Tibial nerve (tissue), 4 donors: ENCODE measurements at regions not wholly inside any gene's neighbourhood (a gene's known extent, or its start where the extent isn't known, plus 50 kb on each side); places are given as distances from the start of the nearest gene placed in this dataset.

ENCODE experiments used
- DNase-seq, 2 donors: peaks; one replicate each; pipeline ENCODE4 v3.0.0-alpha.2; 2019; ENCODE audit warnings: low spot score in 2 of 2
- H3K27ac ChIP-seq, 4 donors: fragments of 200-600 bp; sonication (generic) in 3 of 4; one replicate each; pipeline ENCODE4 v1.5.1; 2017 to 2019; ENCODE audit warnings: mild to moderate bottlenecking in 1 of 4
- H3K27me3 ChIP-seq, 2 donors: fragments of 200-600 bp; sonication (generic) in 1 of 2; one replicate each; pipeline versions ENCODE4 v1.5.1 to v1.6.0; 2017 to 2019
- H3K36me3 ChIP-seq, 3 donors: fragments of 200-600 bp; sonication (generic); one replicate each; pipeline ENCODE4 v1.5.1; 2018 to 2019
- H3K4me1 ChIP-seq, 4 donors: fragments of 200-600 bp; sonication (generic) in 3 of 4; one replicate each; pipeline ENCODE4 v1.5.1; 2017 to 2019
- H3K4me3 ChIP-seq, 4 donors: fragments of 200-600 bp; sonication (generic) in 3 of 4; one replicate each; pipeline ENCODE4 v1.5.1; 2017 to 2019; ENCODE audit warnings: mild to moderate bottlenecking in 1 of 4, moderate library complexity in 1 of 4
- H3K9me3 ChIP-seq, 4 donors: fragments of 200-600 bp; sonication (generic) in 3 of 4; one replicate each; pipeline ENCODE4 v1.5.1; 2017 to 2019
- EP300 ChIP-seq, 2 donors: sonication (generic); formaldehyde crosslinking; IDR thresholded peaks; one replicate each; pipeline ENCODE4 v1.6.1; 2017; ENCODE audit warnings: antibody characterized with exemption in 2 of 2, mild to moderate bottlenecking in 1 of 2
- POLR2A ChIP-seq, 2 donors: fragments of 450-650 bp; IDR thresholded peaks; one replicate each; pipeline ENCODE4 v1.6.1; 2017; ENCODE audit warnings: antibody characterized with exemption in 2 of 2, mild to moderate bottlenecking in 2 of 2, moderate library complexity in 2 of 2
- WGBS, 2 donors: methylation state at CpG; one replicate each; pipeline ENCODE4 v1.1.5; 2018; 5-methylcytosine and 5-hydroxymethylcytosine counted together
- TF ChIP-seq, protein P1 (sequence below), 5 experiments: fragments of 200-600 bp in 3 of 5; fragments of 450-650 bp in 2 of 5; sonication (generic) in 3 of 5; IDR thresholded peaks; one replicate each; pipeline ENCODE4 v1.5.1; 2016 to 2019; ENCODE audit warnings: antibody characterized with exemption in 5 of 5, mild to moderate bottlenecking in 3 of 5, moderate library complexity in 2 of 5

DNA sequence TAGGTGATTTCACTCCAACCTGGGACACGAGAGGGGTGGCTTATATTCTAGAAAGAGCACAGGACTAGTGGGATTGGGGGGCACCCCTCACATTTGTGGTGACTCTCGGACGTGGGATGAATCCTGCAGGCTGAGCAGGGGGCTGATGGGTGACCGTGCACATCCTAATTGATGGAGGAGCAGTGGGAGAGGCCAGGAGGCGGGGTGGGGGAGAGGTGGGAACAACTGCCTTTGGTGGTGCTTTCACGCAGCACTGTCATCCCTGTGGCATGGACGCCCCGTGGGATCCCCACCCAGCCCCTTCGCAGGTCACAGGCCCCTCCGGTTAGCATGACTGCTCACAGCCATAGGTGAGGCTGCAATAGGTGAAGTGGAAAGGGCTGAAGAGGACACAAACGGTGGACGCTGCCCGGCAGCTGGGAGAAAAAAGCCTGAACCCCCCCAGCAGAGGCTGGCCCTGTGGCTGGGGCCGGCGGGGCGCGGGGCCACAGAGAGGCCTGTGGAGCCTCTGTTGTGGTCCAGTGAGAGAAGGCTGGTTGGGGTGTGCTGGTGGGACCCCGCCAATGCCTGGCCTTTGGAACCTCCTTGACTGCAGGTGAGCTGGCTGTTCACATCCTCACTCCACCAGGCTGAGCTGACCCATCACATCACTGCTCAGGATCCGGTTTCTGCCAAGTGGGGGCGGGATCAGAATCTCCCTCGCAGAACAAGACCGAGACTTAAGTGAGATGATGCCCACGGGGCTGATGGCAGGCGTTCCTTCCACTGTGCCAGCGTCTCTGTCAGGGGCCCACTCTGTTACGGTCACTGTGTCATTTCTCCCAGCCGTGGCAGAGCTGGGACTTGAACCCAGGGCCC, 325.4 kb downstream of the TEX29 start:
- no peak for TF ChIP-seq POLR2A (IDR thresholded peaks at IDR 0.05)
- no peak for DNase-seq
- H3K27me3 ChIP-seq = peaks cover 0 to 4% of the 10 kb centered on the region in 2 donors
- H3K36me3 ChIP-seq = no peaks in the 10 kb centered on the region
- H3K27ac ChIP-seq = no peak overlapping the region
- WGBS, 2 donors = 90 to 94% methylated on average over 27 of the region's 27 CpGs
- H3K4me1 ChIP-seq = no peaks in the 10 kb centered on the region
- H3K9me3 ChIP-seq = no peaks in the 10 kb centered on the region
- H3K4me3 ChIP-seq = no peak overlapping the region

DNA sequence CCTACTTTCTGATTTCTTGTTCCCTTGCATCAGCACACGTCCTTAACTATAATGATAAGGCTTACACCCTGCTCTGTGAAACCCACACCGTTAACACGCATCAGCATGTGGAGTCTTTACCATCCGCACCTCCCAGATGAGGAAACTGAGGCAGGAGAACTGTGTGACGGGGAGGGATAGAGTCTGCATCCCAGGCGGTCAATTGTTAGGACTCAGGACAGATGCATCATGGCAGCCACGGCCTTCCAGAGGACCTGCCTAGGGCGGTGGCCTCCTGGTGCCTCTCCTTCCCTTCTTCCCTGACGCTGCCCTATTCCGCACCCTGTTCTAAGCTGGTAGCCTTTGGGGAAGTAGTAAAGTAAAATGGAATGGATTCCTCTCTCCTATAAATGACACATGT, 326.0 kb downstream of the TEX29 start:
- TF ChIP-seq POLR2A (IDR thresholded peaks at IDR 0.05) = no peak
- TF ChIP-seq, protein P1, sequence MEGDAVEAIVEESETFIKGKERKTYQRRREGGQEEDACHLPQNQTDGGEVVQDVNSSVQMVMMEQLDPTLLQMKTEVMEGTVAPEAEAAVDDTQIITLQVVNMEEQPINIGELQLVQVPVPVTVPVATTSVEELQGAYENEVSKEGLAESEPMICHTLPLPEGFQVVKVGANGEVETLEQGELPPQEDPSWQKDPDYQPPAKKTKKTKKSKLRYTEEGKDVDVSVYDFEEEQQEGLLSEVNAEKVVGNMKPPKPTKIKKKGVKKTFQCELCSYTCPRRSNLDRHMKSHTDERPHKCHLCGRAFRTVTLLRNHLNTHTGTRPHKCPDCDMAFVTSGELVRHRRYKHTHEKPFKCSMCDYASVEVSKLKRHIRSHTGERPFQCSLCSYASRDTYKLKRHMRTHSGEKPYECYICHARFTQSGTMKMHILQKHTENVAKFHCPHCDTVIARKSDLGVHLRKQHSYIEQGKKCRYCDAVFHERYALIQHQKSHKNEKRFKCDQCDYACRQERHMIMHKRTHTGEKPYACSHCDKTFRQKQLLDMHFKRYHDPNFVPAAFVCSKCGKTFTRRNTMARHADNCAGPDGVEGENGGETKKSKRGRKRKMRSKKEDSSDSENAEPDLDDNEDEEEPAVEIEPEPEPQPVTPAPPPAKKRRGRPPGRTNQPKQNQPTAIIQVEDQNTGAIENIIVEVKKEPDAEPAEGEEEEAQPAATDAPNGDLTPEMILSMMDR (IDR thresholded peaks at IDR 0.05) = no peak
- no peaks in the 10 kb centered on the region for H3K36me3 ChIP-seq
- whole genome bisulfite sequencing, 2 donors = 95 to 97% methylated on average over 10 of the region's 10 CpGs
- no peak for DNase-seq
- no peak overlapping the region for H3K4me3 ChIP-seq
- no peaks in the 10 kb centered on the region for H3K9me3 ChIP-seq
- H3K4me1 ChIP-seq = no peaks in the 10 kb centered on the region
- no peak overlapping the region for H3K27ac ChIP-seq
- peaks cover 0 to 4% of the 10 kb centered on the region in 2 donors for H3K27me3 ChIP-seq

DNA sequence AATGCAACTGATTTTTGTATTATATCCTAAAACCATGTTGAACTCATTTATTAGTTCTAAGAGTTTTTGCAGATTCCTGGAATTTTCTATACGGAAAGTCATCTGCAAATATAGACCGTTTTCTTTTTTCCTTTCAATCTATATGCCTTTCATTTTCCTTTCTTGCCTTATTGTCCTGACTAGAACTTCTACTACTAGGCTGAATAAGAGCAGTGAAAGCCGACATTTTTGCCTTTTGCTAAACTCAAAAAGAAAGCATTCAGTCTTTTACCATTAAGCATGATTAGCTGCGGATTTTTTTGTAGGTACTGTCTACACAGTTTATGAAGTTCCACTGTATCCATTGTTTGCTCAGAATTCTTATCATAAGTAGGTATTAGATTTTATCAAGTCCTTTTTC, 328.4 kb downstream of the TEX29 start:
- no peak overlapping the region for H3K4me3 ChIP-seq
- no peaks in the 10 kb centered on the region for H3K9me3 ChIP-seq
- no peak overlapping the region for H3K27ac ChIP-seq
- no peak for TF ChIP-seq POLR2A (IDR thresholded peaks at IDR 0.05)
- TF ChIP-seq EP300 (IDR thresholded peaks at IDR 0.05) = no peak
- TF ChIP-seq, protein P1 (IDR thresholded peaks at IDR 0.05) = no peak
- no peaks in the 10 kb centered on the region for H3K4me1 ChIP-seq
- no peaks in the 10 kb centered on the region for H3K36me3 ChIP-seq
- 67 to 76% methylated on average over 4 of the region's 4 CpGs for WGBS, 2 donors
- peaks cover 0 to 4% of the 10 kb centered on the region in 2 donors for H3K27me3 ChIP-seq
- DNase-seq = no peak

DNA sequence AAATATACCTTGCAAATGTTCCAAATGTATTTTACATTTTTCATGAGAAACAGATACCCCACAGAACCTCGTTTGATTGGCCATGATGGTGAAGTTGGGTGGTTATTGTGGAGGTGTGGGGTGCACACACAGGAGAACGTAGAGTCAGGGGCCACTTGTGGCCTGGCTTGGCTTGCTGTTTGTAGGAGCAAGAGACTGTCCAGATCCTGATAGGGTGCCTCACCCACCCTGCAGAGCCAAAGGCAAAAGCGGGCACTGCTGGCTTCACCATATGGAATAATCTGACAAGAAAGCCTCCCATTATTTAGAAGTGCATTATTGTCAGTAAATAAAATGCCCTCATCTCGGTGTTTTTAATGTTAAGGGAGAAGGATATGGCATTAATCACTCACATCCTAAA, 330.2 kb downstream of the TEX29 start:
- TF ChIP-seq EP300 (IDR thresholded peaks at IDR 0.05) (no peak), POLR2A (IDR thresholded peaks at IDR 0.05) (no peak)
- TF ChIP-seq, protein P1 (IDR thresholded peaks at IDR 0.05) = no peak
- H3K4me1 ChIP-seq = no peaks in the 10 kb centered on the region
- 66 to 68% methylated on average over 4 of the region's 4 CpGs for WGBS, 2 donors

DNA sequence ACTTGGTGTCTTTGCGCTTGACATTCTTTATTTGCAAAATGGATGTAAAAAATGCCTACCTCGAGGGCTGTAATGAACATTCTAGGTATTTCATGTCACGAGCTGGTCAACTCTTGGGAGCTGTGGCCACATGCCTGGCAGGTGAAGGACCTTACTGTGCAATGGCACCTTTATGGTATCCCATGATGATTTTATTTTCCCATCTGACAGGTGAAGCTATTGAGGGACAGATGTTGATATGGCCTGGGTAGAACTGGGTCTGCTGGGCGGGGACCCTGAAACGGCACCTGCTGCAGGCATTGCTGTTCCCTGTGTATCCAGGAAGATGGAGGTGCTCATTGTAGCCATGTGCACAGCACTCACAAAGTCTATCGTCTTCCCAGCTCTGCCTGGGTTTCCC, 332.2 kb downstream of the TEX29 start:
- no peaks in the 10 kb centered on the region for H3K36me3 ChIP-seq
- peaks cover 0 to 4% of the 10 kb centered on the region in 2 donors for H3K27me3 ChIP-seq
- H3K4me3 ChIP-seq = no peak overlapping the region

More for the DNA sequence above, 330.2 kb downstream of the TEX29 start:
- Histone ChIP-seq H3K4me3 (no peak overlapping the region), H3K27ac (no peak overlapping the region), H3K36me3 (no peaks in the 10 kb centered on the region), H3K9me3 (no peaks in the 10 kb centered on the region), H3K27me3 (peaks cover 0 to 4% of the 10 kb centered on the region in 2 donors)
- DNase-seq = no peak

More for the DNA sequence above, 332.2 kb downstream of the TEX29 start:
- DNase-seq = no peak
- 82 to 83% methylated on average over 6 of the region's 6 CpGs for WGBS, 2 donors
- TF ChIP-seq POLR2A (IDR thresholded peaks at IDR 0.05) (no peak), EP300 (IDR thresholded peaks at IDR 0.05) (no peak)
- TF ChIP-seq, protein P1 (IDR thresholded peaks at IDR 0.05) = no peak
- H3K4me1 ChIP-seq = peaks cover 0 to 6% (median 2%) of the 10 kb centered on the region in 4 donors
- no peaks in the 10 kb centered on the region for H3K9me3 ChIP-seq
- no peak overlapping the region for H3K27ac ChIP-seq
